ENCODE measurements at regions not wholly inside any gene's neighbourhood (a gene's known extent, or its start where the extent isn't known, plus 50 kb on each side); places are given as distances from the start of the nearest gene placed in this dataset.

GRCh38 chrX:97860226-97860625 lies 976.5 kb downstream of the RPA4 start:
- DNase-seq (ENCODE audit: low read depth in 6 of 9, low spot score in 9 of 9), result no peak

DNA sequence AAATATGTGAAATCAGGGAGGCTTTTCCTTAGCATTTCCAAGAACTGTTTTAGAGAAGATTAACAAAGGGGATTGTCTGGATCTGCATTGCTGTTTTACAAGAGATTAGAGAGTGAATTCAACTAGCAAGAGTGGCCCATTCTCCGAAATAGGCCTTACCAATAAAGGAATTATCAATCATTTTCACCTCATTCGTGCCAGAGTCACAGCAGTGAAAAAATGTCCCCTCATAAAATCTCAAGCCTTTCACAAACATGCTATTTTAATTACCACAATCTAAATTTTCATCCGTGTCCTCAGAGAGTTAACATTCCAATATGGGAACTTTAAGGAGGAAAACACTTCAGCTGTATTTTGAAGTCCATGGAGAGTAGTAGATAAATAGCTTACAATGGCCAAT lies 979.6 kb downstream of the RPA4 start:
- Histone ChIP-seq H3K4me1 (ENCODE audit: control insufficient read depth in 2 of 2, insufficient read depth in 2 of 2, low read length in 2 of 2) (no peaks in the 10 kb centered on the region), H3K36me3 (ENCODE audit: control insufficient read depth in 2 of 2, insufficient read depth in 2 of 2, low read length in 1 of 2) (no peaks in the 10 kb centered on the region), H3K9me3 (ENCODE audit: control insufficient read depth in 2 of 2, insufficient read depth in 1 of 2, low read length in 1 of 2) (no peaks in the 10 kb centered on the region), H3K4me3 (ENCODE audit: low read length in 2 of 2) (no peak overlapping the region), H3K27me3 (ENCODE audit: control insufficient read depth in 2 of 2, insufficient read depth in 1 of 2, low read length in 1 of 2) (no peaks in the 10 kb centered on the region), H3K27ac (ENCODE audit: low read depth in 1 of 2, low read length in 1 of 2) (no peak overlapping the region)
- WGBS, result 86% methylated on average over 3 of the region's 3 CpGs
- no peak for DNase-seq (ENCODE audit: low read depth in 6 of 9, low spot score in 9 of 9)

More at GRCh38 chrX:97860226-97860625, 976.5 kb downstream of the RPA4 start:
- Histone ChIP-seq H3K9me3 (ENCODE audit: control insufficient read depth in 2 of 2, insufficient read depth in 1 of 2, low read length in 1 of 2) (no peaks in the 10 kb centered on the region), H3K4me3 (ENCODE audit: low read length in 2 of 2) (no peak overlapping the region), H3K27ac (ENCODE audit: low read depth in 1 of 2, low read length in 1 of 2) (no peak overlapping the region), H3K4me1 (ENCODE audit: control insufficient read depth in 2 of 2, insufficient read depth in 2 of 2, low read length in 2 of 2) (no peaks in the 10 kb centered on the region), H3K36me3 (ENCODE audit: control insufficient read depth in 2 of 2, insufficient read depth in 2 of 2, low read length in 1 of 2) (no peaks in the 10 kb centered on the region), H3K27me3 (ENCODE audit: control insufficient read depth in 2 of 2, insufficient read depth in 1 of 2, low read length in 1 of 2) (no peaks in the 10 kb centered on the region)
- WGBS, result 93% methylated on average over 1 of the region's 1 CpG

- Histone ChIP-seq H3K4me3 (ENCODE audit: low read length in 2 of 2) (no peak overlapping the region), H3K4me1 (ENCODE audit: control insufficient read depth in 2 of 2, insufficient read depth in 2 of 2, low read length in 2 of 2) (no peaks in the 10 kb centered on the region), H3K27ac (ENCODE audit: low read depth in 1 of 2, low read length in 1 of 2) (no peak overlapping the region), H3K36me3 (ENCODE audit: control insufficient read depth in 2 of 2, insufficient read depth in 2 of 2, low read length in 1 of 2) (no peaks in the 10 kb centered on the region), H3K27me3 (ENCODE audit: control insufficient read depth in 2 of 2, insufficient read depth in 1 of 2, low read length in 1 of 2) (no peaks in the 10 kb centered on the region), H3K9me3 (ENCODE audit: control insufficient read depth in 2 of 2, insufficient read depth in 1 of 2, low read length in 1 of 2) (no peaks in the 10 kb centered on the region)
- 47% methylated on average over 2 of the region's 2 CpGs for WGBS
- DNase-seq (ENCODE audit: low read depth in 6 of 9, low spot score in 9 of 9), result no peak
Observed at GRCh38 chrX:97867266-97867665, 983.6 kb downstream of the RPA4 start.

GRCh38 chrX:97876697-97877407 lies 993.1 kb downstream of the RPA4 start:
- no peak for DNase-seq (ENCODE audit: low read depth in 6 of 9, low spot score in 9 of 9)
- Histone ChIP-seq H3K4me1 (ENCODE audit: control insufficient read depth in 2 of 2, insufficient read depth in 2 of 2, low read length in 2 of 2) (no peaks in the 10 kb centered on the region), H3K27me3 (ENCODE audit: control insufficient read depth in 2 of 2, insufficient read depth in 1 of 2, low read length in 1 of 2) (no peaks in the 10 kb centered on the region), H3K4me3 (ENCODE audit: low read length in 2 of 2) (no peak overlapping the region), H3K9me3 (ENCODE audit: control insufficient read depth in 2 of 2, insufficient read depth in 1 of 2, low read length in 1 of 2) (no peaks in the 10 kb centered on the region), H3K36me3 (ENCODE audit: control insufficient read depth in 2 of 2, insufficient read depth in 2 of 2, low read length in 1 of 2) (no peaks in the 10 kb centered on the region), H3K27ac (ENCODE audit: low read depth in 1 of 2, low read length in 1 of 2) (no peak overlapping the region)
- WGBS, result 97% methylated on average over 2 of the region's 2 CpGs

DNA sequence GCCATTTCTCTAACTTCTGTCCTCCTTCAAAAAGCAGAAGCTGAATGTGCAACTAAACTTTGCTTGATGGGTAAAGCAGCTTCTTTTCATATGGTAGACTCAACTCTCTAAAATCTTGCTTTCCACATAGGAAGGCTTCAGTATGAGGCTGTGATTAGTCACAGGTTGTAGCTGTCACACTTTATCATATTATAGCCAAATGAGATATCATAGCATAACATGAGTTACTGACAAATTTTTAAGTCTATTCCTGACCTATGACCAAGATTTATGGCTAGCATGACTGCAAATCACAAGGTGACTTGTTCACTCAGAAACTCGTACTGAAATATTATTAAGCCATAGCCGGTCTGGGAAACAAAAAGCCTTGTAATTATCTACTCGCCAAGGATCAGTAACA lies 998.6 kb downstream of the RPA4 start:
- Histone ChIP-seq H3K27ac (ENCODE audit: low read depth in 1 of 2, low read length in 1 of 2) (no peak overlapping the region), H3K36me3 (ENCODE audit: control insufficient read depth in 2 of 2, insufficient read depth in 2 of 2, low read length in 1 of 2) (no peaks in the 10 kb centered on the region), H3K4me3 (ENCODE audit: low read length in 2 of 2) (no peak overlapping the region), H3K9me3 (ENCODE audit: control insufficient read depth in 2 of 2, insufficient read depth in 1 of 2, low read length in 1 of 2) (no peaks in the 10 kb centered on the region), H3K4me1 (ENCODE audit: control insufficient read depth in 2 of 2, insufficient read depth in 2 of 2, low read length in 2 of 2) (no peaks in the 10 kb centered on the region), H3K27me3 (ENCODE audit: control insufficient read depth in 2 of 2, insufficient read depth in 1 of 2, low read length in 1 of 2) (no peaks in the 10 kb centered on the region)
- DNase-seq (ENCODE audit: low read depth in 6 of 9, low spot score in 9 of 9), result no peak
- 69% methylated on average over 3 of the region's 3 CpGs for WGBS

DNA sequence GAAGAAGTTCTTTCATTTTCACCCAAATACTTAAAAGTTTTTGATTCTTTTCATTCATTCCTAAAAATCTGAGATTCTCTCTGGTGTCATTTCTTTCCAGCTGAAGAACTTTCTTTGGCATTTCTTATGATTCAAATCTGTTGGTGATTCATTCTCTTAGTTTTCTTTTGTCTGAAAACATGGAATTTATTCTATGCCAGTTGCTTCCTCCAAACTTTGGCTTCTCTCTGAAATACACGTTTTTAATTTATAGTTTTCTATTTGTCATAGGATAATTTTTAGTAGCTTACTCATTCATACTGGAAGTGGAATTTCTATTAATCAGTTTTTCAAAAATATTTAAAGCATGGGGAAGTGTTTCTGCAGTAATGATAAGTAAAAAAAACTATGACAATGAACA lies 1012.0 kb downstream of the RPA4 start:
- no peaks in the 10 kb centered on the region for H3K9me3 ChIP-seq (ENCODE audit: control insufficient read depth in 2 of 2, insufficient read depth in 1 of 2, low read length in 1 of 2)
- H3K27me3 ChIP-seq (ENCODE audit: control insufficient read depth in 2 of 2, insufficient read depth in 1 of 2, low read length in 1 of 2), result no peaks in the 10 kb centered on the region
- DNase-seq (ENCODE audit: low read depth in 6 of 9, low spot score in 9 of 9), result no peak
- H3K27ac ChIP-seq (ENCODE audit: low read depth in 1 of 2, low read length in 1 of 2), result no peak overlapping the region
- H3K4me1 ChIP-seq (ENCODE audit: control insufficient read depth in 2 of 2, insufficient read depth in 2 of 2, low read length in 2 of 2), result no peaks in the 10 kb centered on the region
- 57% methylated on average over 1 of the region's 1 CpG for WGBS
- no peaks in the 10 kb centered on the region for H3K36me3 ChIP-seq (ENCODE audit: control insufficient read depth in 2 of 2, insufficient read depth in 2 of 2, low read length in 1 of 2)
- no peak overlapping the region for H3K4me3 ChIP-seq (ENCODE audit: low read length in 2 of 2)

- H3K27ac ChIP-seq (ENCODE audit: low read depth in 1 of 2, low read length in 1 of 2), result no peak overlapping the region
- no peak for DNase-seq (ENCODE audit: low read depth in 6 of 9, low spot score in 9 of 9)
- no peaks in the 10 kb centered on the region for H3K9me3 ChIP-seq (ENCODE audit: control insufficient read depth in 2 of 2, insufficient read depth in 1 of 2, low read length in 1 of 2)
- H3K4me3 ChIP-seq (ENCODE audit: low read length in 2 of 2), result no peak overlapping the region
- H3K36me3 ChIP-seq (ENCODE audit: control insufficient read depth in 2 of 2, insufficient read depth in 2 of 2, low read length in 1 of 2), result no peaks in the 10 kb centered on the region
- H3K27me3 ChIP-seq (ENCODE audit: control insufficient read depth in 2 of 2, insufficient read depth in 1 of 2, low read length in 1 of 2), result no peaks in the 10 kb centered on the region
- WGBS, result 100% methylated on average over 1 of the region's 1 CpG
- no peaks in the 10 kb centered on the region for H3K4me1 ChIP-seq (ENCODE audit: control insufficient read depth in 2 of 2, insufficient read depth in 2 of 2, low read length in 2 of 2)
Observed at GRCh38 chrX:97897998-97898397, 1014.3 kb downstream of the RPA4 start.

DNA sequence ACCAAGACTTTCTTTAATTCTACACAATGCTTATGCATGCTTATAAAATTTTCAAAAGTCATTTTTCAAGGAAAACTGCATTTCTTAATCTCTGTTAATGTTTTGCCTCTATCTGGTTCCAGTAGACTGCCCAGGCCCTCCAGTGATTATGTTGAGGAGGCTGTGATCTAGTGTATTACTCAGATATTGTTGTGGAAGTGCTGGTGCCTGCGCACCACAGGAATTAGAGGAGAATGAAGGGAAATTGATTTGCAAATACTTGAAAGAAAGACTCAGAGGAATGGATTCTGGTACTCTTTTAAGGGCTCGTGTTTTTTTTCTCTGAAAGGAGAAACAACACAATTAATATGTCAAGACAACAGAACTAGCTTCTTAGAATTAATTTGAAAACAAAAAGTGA lies 1015.1 kb downstream of the RPA4 start:
- Histone ChIP-seq H3K36me3 (ENCODE audit: control insufficient read depth in 2 of 2, insufficient read depth in 2 of 2, low read length in 1 of 2) (no peaks in the 10 kb centered on the region), H3K27me3 (ENCODE audit: control insufficient read depth in 2 of 2, insufficient read depth in 1 of 2, low read length in 1 of 2) (no peaks in the 10 kb centered on the region), H3K9me3 (ENCODE audit: control insufficient read depth in 2 of 2, insufficient read depth in 1 of 2, low read length in 1 of 2) (no peaks in the 10 kb centered on the region), H3K27ac (ENCODE audit: low read depth in 1 of 2, low read length in 1 of 2) (no peak overlapping the region), H3K4me3 (ENCODE audit: low read length in 2 of 2) (no peak overlapping the region), H3K4me1 (ENCODE audit: control insufficient read depth in 2 of 2, insufficient read depth in 2 of 2, low read length in 2 of 2) (no peaks in the 10 kb centered on the region)
- WGBS, result 86% methylated on average over 2 of the region's 2 CpGs
- DNase-seq (ENCODE audit: low read depth in 6 of 9, low spot score in 9 of 9), result no peak

GRCh38 chrX:97907791-97908190 lies 1024.1 kb downstream of the RPA4 start:
- H3K4me1 ChIP-seq (ENCODE audit: control insufficient read depth in 2 of 2, insufficient read depth in 2 of 2, low read length in 2 of 2), result no peaks in the 10 kb centered on the region
- no peaks in the 10 kb centered on the region for H3K9me3 ChIP-seq (ENCODE audit: control insufficient read depth in 2 of 2, insufficient read depth in 1 of 2, low read length in 1 of 2)
- no peaks in the 10 kb centered on the region for H3K36me3 ChIP-seq (ENCODE audit: control insufficient read depth in 2 of 2, insufficient read depth in 2 of 2, low read length in 1 of 2)
- DNase-seq (ENCODE audit: low read depth in 6 of 9, low spot score in 9 of 9), result no peak
- 92% methylated on average over 1 of the region's 1 CpG for WGBS
- no peaks in the 10 kb centered on the region for H3K27me3 ChIP-seq (ENCODE audit: control insufficient read depth in 2 of 2, insufficient read depth in 1 of 2, low read length in 1 of 2)
- no peak overlapping the region for H3K4me3 ChIP-seq (ENCODE audit: low read length in 2 of 2)
- H3K27ac ChIP-seq (ENCODE audit: low read depth in 1 of 2, low read length in 1 of 2), result no peak overlapping the region
